ENCODE measurements at regions not wholly inside any gene's neighbourhood (a gene's known extent, or its start where the extent isn't known, plus 50 kb on each side); places are given as distances from the start of the nearest gene placed in this dataset.
A peak's percentile ranks its signal among the peaks of the same experiment; 100 is the strongest.
"Not testable (repeated sequence)": the region's sequence is repeated elsewhere in the genome, so short reads cannot be mapped to it uniquely, and the experiment has no call there.

- no peak for FAIRE-seq
These were observed 283.8 kb downstream of the RAP2B start for GRCh38 chr3:153445817-153446216.

DNA sequence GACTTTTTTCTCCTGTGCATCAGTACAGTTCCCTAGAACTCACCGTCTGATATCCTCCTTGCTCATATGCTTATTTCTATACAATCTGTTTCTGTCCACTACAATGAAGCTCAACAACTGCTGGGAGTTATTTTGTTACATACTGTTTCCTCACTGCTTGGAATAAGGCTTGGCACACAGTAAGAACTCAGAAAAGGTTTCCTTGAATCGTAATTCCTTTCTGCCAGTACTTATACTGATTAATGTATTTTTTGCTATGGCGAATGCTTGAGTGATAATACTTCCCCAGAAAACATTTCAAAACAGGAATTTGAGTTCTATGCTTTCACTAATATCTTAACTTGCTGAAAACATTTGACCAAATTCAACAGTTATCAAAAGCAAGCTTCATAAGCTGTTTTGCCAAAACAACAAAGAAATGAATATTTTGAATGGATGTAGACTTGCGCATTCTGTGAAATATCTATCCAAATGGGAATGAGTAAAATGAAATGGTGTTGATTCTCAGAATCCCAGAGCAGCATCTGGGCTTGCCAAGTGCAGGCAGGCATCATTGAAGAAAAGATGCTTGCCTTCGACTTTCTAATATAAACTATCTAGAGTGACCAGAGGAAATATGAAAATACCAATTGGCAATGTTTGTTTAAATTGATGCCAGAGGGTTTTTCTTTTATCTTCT, 286.3 kb downstream of the RAP2B start:
- FAIRE-seq = no peak

DNA sequence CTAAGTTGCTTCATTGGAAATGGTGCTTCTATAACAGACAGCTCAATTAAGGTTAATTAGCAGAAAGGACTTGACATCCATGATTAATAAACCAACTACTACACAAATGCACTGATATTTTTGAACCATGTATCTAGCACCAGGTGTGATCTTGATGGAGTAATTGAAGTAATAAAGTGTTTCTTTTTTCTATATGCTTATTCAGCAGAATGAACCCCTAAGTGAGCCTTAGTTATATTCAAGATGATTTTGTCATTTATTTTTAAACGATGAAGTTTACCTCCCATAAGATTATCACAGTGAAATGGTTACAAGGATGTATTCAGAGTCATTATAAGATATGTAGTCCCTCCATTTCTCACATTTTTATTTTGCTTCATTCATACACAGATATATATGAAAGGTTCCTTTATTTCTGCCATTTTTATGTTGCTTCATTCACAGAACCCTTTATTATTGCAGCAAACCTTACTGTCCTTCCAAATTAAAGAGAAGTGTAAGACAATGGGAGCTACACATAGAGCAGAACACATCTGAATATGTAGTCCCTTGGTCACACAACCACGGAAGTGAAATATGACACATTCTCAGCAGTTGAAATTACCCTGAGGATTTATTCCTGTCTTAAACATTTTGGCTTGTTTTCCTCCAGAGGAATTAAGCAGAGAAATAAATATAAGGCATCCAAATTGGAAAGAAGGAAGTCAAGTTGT, 295.0 kb downstream of the RAP2B start:
- no peak for FAIRE-seq

- FAIRE-seq = no peak
These were observed 296.9 kb downstream of the RAP2B start for GRCh38 chr3:153458881-153459280.

- FAIRE-seq = no peak
These were observed 300.5 kb downstream of the RAP2B start for GRCh38 chr3:153462545-153462944.

GRCh38 chr3:153463895-153464294, 301.9 kb downstream of the RAP2B start:
- FAIRE-seq = no peak

DNA sequence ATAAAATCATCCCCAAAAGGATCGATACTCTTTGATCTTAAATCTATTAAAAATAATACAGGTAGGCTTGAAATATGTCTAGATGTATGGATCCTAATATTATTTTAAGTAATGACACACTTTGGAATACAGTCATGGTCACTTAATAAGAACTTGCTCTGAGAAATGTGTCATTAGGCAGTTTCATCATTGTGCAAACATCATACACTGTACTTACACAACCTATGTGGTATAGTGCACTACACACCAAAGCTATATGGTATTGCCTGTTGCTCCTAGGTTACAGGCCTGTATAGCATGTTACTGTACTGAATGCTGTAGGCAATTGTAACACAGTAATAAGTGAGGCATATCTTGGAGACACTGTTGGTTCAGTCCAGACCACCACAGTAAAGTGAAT, 307.1 kb downstream of the RAP2B start:
- FAIRE-seq = no peak

GRCh38 chr3:153484842-153485241, 322.8 kb downstream of the RAP2B start:
- FAIRE-seq = no peak

DNA sequence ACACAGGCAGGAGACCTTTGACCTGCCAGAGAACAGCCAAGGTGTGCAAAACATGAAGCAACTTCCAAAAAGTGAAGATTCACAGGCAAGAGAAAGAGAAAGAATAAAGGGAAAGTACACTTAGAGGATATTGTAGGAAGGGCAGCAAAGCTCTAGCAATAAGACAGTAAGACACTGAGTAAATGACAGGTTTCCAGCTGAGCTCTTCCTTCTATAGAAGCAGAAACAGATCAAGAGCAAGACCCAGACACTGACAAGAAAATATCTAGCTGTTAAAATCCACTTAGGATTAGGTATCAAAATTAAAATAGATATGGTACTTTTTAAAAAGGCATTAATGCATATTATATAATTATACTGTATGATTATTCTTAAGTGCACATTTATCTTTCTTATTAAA, 333.4 kb downstream of the RAP2B start:
- no peak for FAIRE-seq

DNA sequence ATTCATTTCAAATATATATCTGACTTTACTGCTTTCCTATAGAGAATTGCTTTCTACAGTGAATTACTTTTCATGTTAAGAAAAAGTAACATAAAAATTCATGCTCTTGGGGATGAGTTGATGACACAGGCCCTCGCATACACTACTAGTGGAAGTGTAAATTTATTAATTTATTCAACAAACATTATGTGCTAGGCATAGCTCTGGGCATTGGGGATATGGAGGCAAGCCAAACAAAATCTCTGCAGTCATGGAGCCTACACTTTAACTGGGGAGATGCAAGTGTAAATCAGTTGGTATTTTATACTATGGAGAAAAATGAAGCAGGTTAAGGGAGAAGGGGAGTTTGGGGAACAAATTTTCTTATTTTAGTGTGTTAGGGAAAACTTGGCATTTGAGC, 340.7 kb downstream of the RAP2B start:
- FAIRE-seq = no peak

DNA sequence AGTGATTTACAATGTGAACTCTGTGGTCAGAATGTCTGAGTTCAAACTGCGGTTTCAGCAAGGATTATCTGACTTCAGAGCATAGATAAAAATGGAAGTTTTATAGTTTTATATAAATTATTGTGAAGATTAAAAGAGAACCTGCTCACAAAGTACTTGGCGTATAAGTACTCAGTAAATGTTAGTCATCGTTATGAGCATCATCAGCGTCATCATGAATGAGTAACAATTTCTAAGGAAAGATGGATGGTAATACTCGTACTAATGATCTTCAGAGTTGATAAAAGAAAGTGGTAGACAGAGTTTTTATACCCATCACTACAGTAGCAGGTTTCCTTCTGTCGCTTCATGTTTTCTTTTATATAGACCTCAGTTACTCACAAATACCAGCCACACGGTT, 341.8 kb downstream of the RAP2B start:
- no peak for FAIRE-seq

DNA sequence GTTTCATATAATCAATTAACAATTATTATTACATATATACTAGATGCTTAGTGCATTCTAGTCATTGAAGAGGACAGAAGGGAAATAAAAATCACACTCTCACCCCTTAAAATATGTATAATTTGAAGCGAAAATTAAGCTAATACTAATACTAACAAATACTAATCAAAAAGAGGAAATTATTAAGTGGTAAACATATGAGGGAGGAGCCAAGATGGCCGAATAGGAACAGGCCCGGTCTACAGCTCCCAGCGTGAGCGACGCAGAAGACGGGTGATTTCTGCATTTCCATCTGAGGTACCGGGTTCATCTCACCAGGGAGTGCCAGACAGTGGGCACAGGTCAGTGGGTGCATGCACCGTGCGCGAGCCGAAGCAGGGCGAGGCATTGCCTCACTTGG, 344.2 kb downstream of the RAP2B start:
- FAIRE-seq = not testable (repeated sequence)

DNA sequence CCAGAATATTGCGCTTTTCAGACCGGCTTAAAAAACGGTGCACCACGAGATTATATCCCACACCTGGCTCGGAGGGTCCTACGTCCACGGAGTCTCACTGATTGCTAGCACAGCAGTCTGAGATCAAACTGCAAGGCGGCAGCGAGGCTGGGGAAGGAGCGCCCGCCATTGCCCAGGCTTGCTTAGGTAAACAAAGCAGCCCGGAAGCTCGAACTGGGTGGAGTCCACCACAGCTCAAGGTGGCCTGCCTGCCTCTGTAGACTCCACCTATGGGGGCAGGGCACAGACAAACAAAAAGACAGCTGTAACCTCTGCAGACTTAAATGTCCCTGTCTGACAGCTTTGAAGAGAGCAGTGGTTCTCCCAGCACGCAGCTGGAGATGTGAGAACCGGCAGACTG, 344.7 kb downstream of the RAP2B start:
- FAIRE-seq = not testable (repeated sequence)

- FAIRE-seq = no peak
These were observed 351.2 kb downstream of the RAP2B start for GRCh38 chr3:153513236-153513635.

DNA sequence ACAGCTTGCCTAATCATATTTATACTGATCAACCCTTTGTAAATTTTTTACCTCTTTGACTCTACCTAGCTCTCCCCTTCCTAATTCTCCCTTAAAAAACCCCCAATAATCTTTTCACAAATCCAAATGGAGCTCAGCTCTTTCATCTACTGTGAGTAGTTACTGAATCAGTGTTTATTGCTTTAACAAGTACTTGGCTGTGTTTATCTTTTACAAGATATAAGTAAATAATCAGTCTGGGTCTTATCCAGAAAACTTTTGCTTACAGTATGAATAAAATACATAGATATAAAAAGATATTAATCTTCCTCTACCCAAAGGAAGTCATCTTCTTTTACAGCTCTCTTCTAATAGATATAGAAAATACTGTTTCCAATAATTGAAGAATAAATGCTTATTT, 366.4 kb downstream of the RAP2B start:
- no peak for FAIRE-seq

DNA sequence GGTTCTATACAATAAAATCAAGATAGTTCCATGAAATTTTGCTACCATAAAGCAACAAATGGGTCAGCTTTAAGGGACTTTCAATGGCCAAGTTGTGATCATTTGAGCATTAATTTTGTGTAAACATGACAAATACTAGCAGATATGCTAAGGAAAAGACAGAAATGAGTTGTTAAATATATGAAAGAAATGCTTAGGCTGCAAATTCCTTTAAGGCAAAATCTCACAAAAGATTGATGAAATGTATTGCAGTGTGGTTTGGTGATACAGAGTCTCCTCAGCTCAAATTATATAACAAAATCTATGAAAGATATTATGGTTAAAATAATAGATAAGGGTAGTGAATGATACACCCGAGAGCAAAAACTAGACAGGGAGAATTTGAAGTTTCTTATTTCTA, 377.2 kb downstream of the RAP2B start:
- FAIRE-seq = no peak

GRCh38 chr3:153545471-153545870, 383.4 kb downstream of the RAP2B start:
- FAIRE-seq = no peak

DNA sequence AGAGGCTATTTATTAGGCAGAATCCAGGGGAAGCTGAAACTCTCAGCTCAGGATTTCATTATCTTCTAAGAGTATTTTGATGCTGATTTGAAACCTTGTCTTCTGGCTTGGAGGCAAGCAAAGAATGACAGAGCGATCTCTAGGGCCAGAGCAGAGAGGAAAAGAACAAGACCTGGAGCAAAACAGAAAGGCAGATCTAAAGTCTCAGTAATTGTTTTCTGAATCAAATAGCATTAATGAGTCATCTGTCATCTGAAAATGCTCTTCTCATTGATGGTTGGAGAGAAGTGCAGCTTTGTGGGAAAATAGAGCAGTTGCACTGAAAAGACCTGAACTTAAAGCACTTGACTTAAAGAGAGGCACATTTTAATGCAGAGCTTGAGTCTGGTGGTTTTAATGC, 385.9 kb downstream of the RAP2B start:
- no peak for FAIRE-seq

- FAIRE-seq = not testable (repeated sequence)
These were observed 387.7 kb downstream of the RAP2B start for GRCh38 chr3:153549686-153550085.

DNA sequence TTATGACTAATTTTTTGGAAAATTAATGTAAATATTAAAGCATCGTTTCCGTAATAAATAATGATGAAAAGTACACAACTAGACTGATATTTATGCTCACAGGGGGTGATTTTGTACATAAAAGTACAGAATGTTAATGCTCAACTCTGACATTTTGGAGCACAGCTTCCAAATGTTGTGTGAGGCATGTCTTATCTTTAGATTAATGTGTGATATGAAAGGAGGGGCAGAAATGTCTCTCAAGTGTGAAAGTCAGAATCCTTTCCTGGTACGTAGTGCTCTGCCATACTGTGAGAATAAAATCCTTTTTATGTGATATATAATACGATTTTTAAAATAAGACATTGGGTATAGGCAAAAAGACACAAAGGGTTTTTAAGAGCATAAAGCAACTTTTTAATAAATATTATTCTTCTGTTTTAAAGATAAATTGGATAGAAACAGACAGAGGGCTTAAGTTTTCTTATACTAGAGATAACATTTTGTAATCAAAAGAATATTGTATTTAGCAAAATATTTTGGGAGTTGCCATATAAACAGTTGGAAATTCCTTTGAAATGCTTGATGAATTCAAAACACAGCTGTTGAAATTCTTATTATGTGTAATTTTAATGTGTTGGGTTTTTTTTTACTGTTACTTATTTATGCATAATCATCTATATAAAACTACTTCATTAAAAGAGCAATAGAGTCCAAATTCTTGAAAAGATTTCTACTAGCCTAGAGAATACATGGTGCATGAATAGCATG, 389.7 kb downstream of the RAP2B start:
- peak; percentile 77 for FAIRE-seq

DNA sequence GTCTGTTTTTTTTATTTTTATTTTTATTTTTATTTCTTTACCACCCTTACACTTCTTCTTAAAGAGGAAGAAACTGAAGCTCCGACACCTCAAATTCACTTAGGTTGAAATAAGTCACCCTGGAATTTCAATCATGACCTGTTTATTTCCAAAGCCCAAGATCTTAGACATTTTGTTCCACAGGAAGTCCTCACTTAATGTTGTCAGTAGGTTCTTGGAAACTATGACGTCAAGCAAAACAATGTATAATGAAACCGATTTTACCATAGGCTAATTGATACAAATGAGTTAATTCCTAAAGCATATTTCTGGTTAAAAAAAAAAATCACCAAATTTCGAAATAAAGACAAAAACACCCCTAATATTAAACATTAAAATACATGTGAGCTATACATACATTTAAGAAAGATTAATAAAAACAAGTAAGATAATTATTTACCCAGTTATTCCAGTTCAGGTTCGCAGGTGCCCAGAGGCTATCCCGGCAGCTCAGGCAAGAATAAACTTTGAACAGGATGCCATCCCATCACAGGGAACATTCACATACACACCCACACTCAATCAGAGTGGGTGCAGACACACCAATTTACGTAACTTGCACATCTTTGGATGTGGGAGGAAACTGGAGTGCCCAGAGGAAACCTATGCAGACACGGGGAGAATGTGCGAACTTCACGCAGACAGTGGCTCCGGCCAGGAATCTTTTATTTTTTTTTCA, 391.0 kb downstream of the RAP2B start:
- FAIRE-seq = no peak

DNA sequence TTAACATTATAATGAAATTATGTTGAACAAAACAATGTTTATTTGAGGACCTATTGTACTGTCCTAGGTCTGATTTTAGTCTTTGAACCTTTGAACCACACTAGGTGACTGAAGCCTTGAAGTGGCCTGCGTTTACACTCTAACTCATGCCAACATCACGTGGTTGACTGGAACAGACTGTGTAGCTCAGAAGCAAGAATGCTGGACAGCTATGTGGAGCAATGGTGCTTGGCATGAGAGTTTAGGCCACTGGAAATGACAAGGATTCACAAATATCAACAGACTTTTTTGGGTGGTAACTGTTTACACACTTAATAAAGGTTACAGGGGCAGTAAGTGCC, 391.5 kb downstream of the RAP2B start:
- FAIRE-seq = no peak

DNA sequence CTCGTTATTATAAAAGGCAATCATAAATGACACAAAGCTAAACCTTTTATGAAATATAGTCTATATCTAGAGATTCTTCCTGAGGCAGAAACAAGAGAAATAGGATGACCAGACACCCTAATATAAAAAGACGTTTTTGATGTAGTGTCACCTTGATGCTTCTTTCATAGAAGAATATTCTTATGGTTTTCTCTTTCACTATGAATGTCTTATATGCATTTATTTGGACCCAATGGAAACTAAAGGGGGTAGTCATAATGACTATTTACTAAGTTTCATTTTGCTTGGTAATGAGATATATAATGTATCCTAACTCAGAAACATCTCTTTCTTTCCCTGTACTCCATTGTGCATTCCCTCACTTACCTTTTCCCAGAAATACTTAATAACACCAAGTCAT, 393.9 kb downstream of the RAP2B start:
- FAIRE-seq = no peak

Measured in endometrium (tissue), 2 donors.